HCT116 (cell line): ENCODE measurements at regions not wholly inside any gene's neighbourhood (a gene's known extent, or its start where the extent isn't known, plus 50 kb on each side); places are given as distances from the start of the nearest gene placed in this dataset.

Experiments used
- ATAC-seq: fragments of 200-7000 bp; cut with Tn5 transposase; 2 replicates; pipeline ENCODE4 v1.9.1; 2020; ENCODE audit warnings: mild to moderate bottlenecking, moderate library complexity
- BruUV-seq: library from RNA; stranded (reverse); fragments of 400-500 nt; replicated peaks from 2 replicates; lab custom pipeline; 2021; lab: Mats Ljungman, UMichigan
- CTCF ChIA-PET: fragments of 300-600 bp; sonication (Branson Sonifier 250); formaldehyde crosslinking; loops from one replicate; lab custom pipeline; 2021; ENCODE audit warnings: antibody characterized with exemption; lab: Charles Lee
- POLR2A ChIA-PET: fragments of 300-600, 350-600 bp; sonication (Branson Sonifier 250); formaldehyde crosslinking; loops from one replicate; lab custom pipeline; 2021; ENCODE audit warnings: antibody characterized with exemption; lab: Charles Lee
- RAD21 ChIA-PET, 2 experiments: fragments of 300-600 bp; sonication (Branson Sonifier 250); formaldehyde crosslinking; loops; one replicate each; lab custom pipeline; 2023; ENCODE audit warnings: low total read pairs in 2 of 2; ENCODE audit not compliant: uncharacterized antibody in 2 of 2, unreplicated experiment in 2 of 2, low non-redundant PET in 1 of 2; lab: Charles Lee
- DNase-seq: peaks from one replicate; pipeline ENCODE4 v3.0.0-alpha.2; 2010; ENCODE audit warnings: low read depth, low spot score
- H2AFZ ChIP-seq: fragments of 200-600 bp; shearing (Covaris generic), sonication (generic); 2 replicates; pipeline ENCODE4 v1.6.1; 2017; ENCODE audit warnings: low read depth, mixed run types, mixed read lengths, antibody characterized with exemption, low read length; ENCODE audit not compliant: poor library complexity, severe bottlenecking
- H3K27ac ChIP-seq: 2 replicates; pipeline ENCODE4 v1.5.1; 2012; ENCODE audit warnings: low read depth, low read length
- H3K27me3 ChIP-seq: fragments of 200-600 bp; sonication (generic); 2 replicates; pipeline ENCODE4 v1.6.1; 2016; ENCODE audit warnings: mixed run types, low read length, mixed read lengths; ENCODE audit not compliant: insufficient read depth
- H3K36me3 ChIP-seq, 2 experiments: fragments of 200-500 bp in 1 of 2; fragments of 200-600 bp in 1 of 2; sonication (Bioruptor generic) in 1 of 2; sonication (generic) in 1 of 2; 2 replicates each; pipeline versions ENCODE4 v1.5.1 to v1.6.1; 2014 to 2016; ENCODE audit warnings: low read length in 2 of 2, inconsistent platforms in 1 of 2, mixed read lengths in 1 of 2, mixed run types in 1 of 2; ENCODE audit not compliant: insufficient read depth in 2 of 2, control insufficient read depth in 1 of 2
- H3K4me1 ChIP-seq, 2 experiments: fragments of 200-600 bp in 1 of 2; sonication (generic) in 1 of 2; 2 replicates each; pipeline versions ENCODE4 v1.5.1 to v1.6.1; 2012 to 2017; ENCODE audit warnings: low read length in 2 of 2, inconsistent platforms in 1 of 2, mild to moderate bottlenecking in 1 of 2, mixed read lengths in 1 of 2, mixed run types in 1 of 2, moderate library complexity in 1 of 2; ENCODE audit not compliant: insufficient read depth in 2 of 2, control insufficient read depth in 1 of 2
- H3K4me2 ChIP-seq: fragments of 200-600 bp; sonication (generic); 2 replicates; pipeline ENCODE4 v1.6.1; 2017; ENCODE audit warnings: mixed run types, low read length, mixed read lengths
- H3K4me3 ChIP-seq, 2 experiments: fragments of 200-600 bp in 1 of 2; sonication (generic) in 1 of 2; replicated peaks in 1 of 2; 2 replicates each; pipeline ENCODE4 v1.5.1; 2011 to 2016; ENCODE audit warnings: low read length in 2 of 2, control low read depth in 1 of 2, low read depth in 1 of 2, mild to moderate bottlenecking in 1 of 2, mixed read lengths in 1 of 2, mixed run types in 1 of 2
- H3K79me2 ChIP-seq: fragments of 200-600 bp; sonication (generic); 2 replicates; pipeline ENCODE4 v1.6.1; 2017; ENCODE audit warnings: mild to moderate bottlenecking, mixed run types, low read length, moderate library complexity, mixed read lengths; ENCODE audit not compliant: insufficient read depth
- H3K9ac ChIP-seq: fragments of 200-600 bp; sonication (generic); 2 replicates; pipeline ENCODE4 v1.6.1; 2016; ENCODE audit warnings: low read length, mixed read lengths
- H3K9me2 ChIP-seq: fragments of 200-600 bp; sonication (generic), shearing (Covaris generic); 2 replicates; pipeline ENCODE4 v1.6.1; 2017; ENCODE audit warnings: mixed run types, mild to moderate bottlenecking, moderate library complexity; ENCODE audit not compliant: insufficient read depth
- H3K9me3 ChIP-seq, 2 experiments: fragments of 200-500 bp in 1 of 2; fragments of 200-600 bp in 1 of 2; sonication (Bioruptor generic) in 1 of 2; sonication (generic) in 1 of 2; 2 replicates each; pipeline ENCODE4 v1.6.1; 2014 to 2017; ENCODE audit warnings: low read length in 2 of 2, mixed read lengths in 2 of 2, inconsistent platforms in 1 of 2, low read depth in 1 of 2, mild to moderate bottlenecking in 1 of 2, mixed run types in 1 of 2, moderate library complexity in 1 of 2; ENCODE audit not compliant: control insufficient read depth in 1 of 2, insufficient read depth in 1 of 2
- H4K20me1 ChIP-seq: fragments of 200-600 bp; sonication (generic), shearing (Covaris generic); 2 replicates; pipeline ENCODE4 v1.6.1; 2017; ENCODE audit warnings: mixed run types, mild to moderate bottlenecking, moderate library complexity; ENCODE audit not compliant: insufficient read depth
- CEBPB ChIP-seq: IDR thresholded peaks from 2 replicates; pipeline ENCODE4 v1.6.1; 2012; ENCODE audit warnings: low read depth
- EGR1 ChIP-seq: IDR thresholded peaks from 2 replicates; pipeline ENCODE4 v1.6.1; 2012; ENCODE audit warnings: low read depth
- ELF1 ChIP-seq: IDR thresholded peaks from 2 replicates; pipeline ENCODE4 v1.6.1; 2012; ENCODE audit warnings: low read depth, borderline replicate concordance
- EZH2 ChIP-seq: fragments of 200-600 bp; sonication (generic); IDR thresholded peaks from 2 replicates; pipeline ENCODE4 v1.6.1; 2017; ENCODE audit warnings: antibody characterized with exemption, mixed run types
- EZH2phosphoT487 ChIP-seq: fragments of 200-600 bp; IDR thresholded peaks from 2 replicates; pipeline ENCODE4 v1.6.1; 2018; ENCODE audit warnings: antibody characterized with exemption, borderline replicate concordance
- FOSL1 ChIP-seq: IDR thresholded peaks from 2 replicates; pipeline ENCODE4 v1.6.1; 2012; ENCODE audit warnings: low read depth
- MAX ChIP-seq: IDR thresholded peaks from 2 replicates; pipeline ENCODE4 v1.6.1; 2012
- POLR2A ChIP-seq: IDR thresholded peaks from 2 replicates; pipeline ENCODE4 v1.7.0; 2011; ENCODE audit warnings: borderline replicate concordance; ENCODE audit not compliant: insufficient read depth, insufficient read length; ENCODE audit errors: extremely low read depth
- POLR2AphosphoS5 ChIP-seq: IDR thresholded peaks from 2 replicates; pipeline ENCODE4 v1.6.1; 2011; ENCODE audit warnings: mild to moderate bottlenecking, low read depth, low read length, moderate library complexity
- SIN3A ChIP-seq: IDR thresholded peaks from 2 replicates; pipeline ENCODE4 v1.6.1; 2012; ENCODE audit warnings: low read depth
- SRF ChIP-seq: IDR thresholded peaks from 2 replicates; pipeline ENCODE4 v1.6.1; 2012; ENCODE audit warnings: low read depth
- TCF7L2 ChIP-seq: IDR thresholded peaks from 2 replicates; pipeline ENCODE4 v1.7.0; 2011; ENCODE audit warnings: borderline replicate concordance, inconsistent platforms; ENCODE audit not compliant: insufficient read depth, insufficient read length; ENCODE audit errors: extremely low read depth
- YY1 ChIP-seq: IDR thresholded peaks from 2 replicates; pipeline ENCODE4 v1.6.1; 2011; ENCODE audit warnings: low read length, low read depth, moderate library complexity, mild to moderate bottlenecking; ENCODE audit not compliant: insufficient replicate concordance; ENCODE audit errors: extremely low read depth
- ZBTB33 ChIP-seq: IDR thresholded peaks from 2 replicates; pipeline ENCODE4 v1.6.1; 2011; ENCODE audit warnings: mild to moderate bottlenecking, low read length, moderate library complexity; ENCODE audit not compliant: insufficient replicate concordance; ENCODE audit errors: extremely low read depth
- ZFX ChIP-seq: fragments of 450-650 bp; IDR thresholded peaks from 2 replicates; pipeline ENCODE4 v1.6.1; 2017
- ZNF274 ChIP-seq: fragments of 200-500 bp; sonication (Bioruptor generic); IDR thresholded peaks from 2 replicates; pipeline ENCODE4 v1.6.1; 2014; ENCODE audit warnings: mild to moderate bottlenecking, low read depth, low read length, inconsistent platforms
- intact Hi-C: fragments of 100-400 bp; cut with micrococcal nuclease; formaldehyde crosslinking; loops from 2 replicates; pipeline ENCODE4 v1.10.0; 2022
- TF ChIP-seq, protein P1 (sequence below): IDR thresholded peaks from 2 replicates; pipeline ENCODE4 v1.6.1; 2012
- TF ChIP-seq, protein P2 (sequence below), 3 experiments: fragments of 200-600 bp in 1 of 3; sonication (generic) in 1 of 3; IDR thresholded peaks in 2 of 3; conservative IDR thresholded peaks in 1 of 3; 2 replicates each; pipeline ENCODE4 v1.5.1; 2012 to 2017; ENCODE audit warnings: low read depth in 2 of 3, low read length in 2 of 3, antibody characterized with exemption in 1 of 3, borderline replicate concordance in 1 of 3, control low read depth in 1 of 3, mild to moderate bottlenecking in 1 of 3, mixed read lengths in 1 of 3, mixed run types in 1 of 3, moderate library complexity in 1 of 3; ENCODE audit not compliant: insufficient read depth in 1 of 3

DNA sequence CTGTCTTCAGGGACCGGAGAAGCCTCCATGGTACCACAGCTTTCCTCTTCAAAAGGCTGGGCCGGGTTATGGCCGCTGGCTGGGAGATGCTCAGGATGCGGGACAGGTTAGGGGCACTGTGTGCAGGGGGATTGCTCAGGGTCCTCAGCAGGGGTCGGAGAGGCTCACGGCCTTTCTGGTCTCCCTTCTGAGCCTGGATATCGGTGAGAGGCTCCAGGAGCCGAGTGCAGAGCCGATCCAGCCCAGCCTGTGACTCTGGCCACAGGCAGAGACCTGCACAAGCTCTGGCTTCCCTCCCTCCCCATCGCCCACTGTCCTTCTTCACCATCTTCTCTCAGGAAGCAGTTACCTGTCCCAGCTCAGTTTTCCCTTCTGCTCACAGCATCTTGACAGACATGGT, 306.0 kb downstream of the ZNF536 start:
- intact Hi-C loops = no loop called here
- BruUV-seq = no TSS peak
- no peak overlapping the region for H3K27ac ChIP-seq
- no peak overlapping the region for H2AFZ ChIP-seq
- POLR2A ChIA-PET = no interaction called here
- no peaks in the 10 kb centered on the region for H3K36me3 ChIP-seq
- TF ChIP-seq, protein P1, sequence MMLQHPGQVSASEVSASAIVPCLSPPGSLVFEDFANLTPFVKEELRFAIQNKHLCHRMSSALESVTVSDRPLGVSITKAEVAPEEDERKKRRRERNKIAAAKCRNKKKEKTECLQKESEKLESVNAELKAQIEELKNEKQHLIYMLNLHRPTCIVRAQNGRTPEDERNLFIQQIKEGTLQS = no peak
- TF ChIP-seq EZH2phosphoT487 = no peak
- TF ChIP-seq CEBPB = no peak
- TF ChIP-seq ZBTB33 = no peak
- no peak for TF ChIP-seq POLR2A
- TF ChIP-seq EZH2 = no peak
- no peak for TF ChIP-seq ZFX
- no peak for TF ChIP-seq FOSL1
- TF ChIP-seq EGR1 = no peak
- TF ChIP-seq POLR2AphosphoS5 = no peak
- TF ChIP-seq, protein P2, sequence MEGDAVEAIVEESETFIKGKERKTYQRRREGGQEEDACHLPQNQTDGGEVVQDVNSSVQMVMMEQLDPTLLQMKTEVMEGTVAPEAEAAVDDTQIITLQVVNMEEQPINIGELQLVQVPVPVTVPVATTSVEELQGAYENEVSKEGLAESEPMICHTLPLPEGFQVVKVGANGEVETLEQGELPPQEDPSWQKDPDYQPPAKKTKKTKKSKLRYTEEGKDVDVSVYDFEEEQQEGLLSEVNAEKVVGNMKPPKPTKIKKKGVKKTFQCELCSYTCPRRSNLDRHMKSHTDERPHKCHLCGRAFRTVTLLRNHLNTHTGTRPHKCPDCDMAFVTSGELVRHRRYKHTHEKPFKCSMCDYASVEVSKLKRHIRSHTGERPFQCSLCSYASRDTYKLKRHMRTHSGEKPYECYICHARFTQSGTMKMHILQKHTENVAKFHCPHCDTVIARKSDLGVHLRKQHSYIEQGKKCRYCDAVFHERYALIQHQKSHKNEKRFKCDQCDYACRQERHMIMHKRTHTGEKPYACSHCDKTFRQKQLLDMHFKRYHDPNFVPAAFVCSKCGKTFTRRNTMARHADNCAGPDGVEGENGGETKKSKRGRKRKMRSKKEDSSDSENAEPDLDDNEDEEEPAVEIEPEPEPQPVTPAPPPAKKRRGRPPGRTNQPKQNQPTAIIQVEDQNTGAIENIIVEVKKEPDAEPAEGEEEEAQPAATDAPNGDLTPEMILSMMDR (IDR thresholded peaks at IDR 0.05 in 2 of 3, conservative IDR thresholded peaks at IDR 0.05 in 1 of 3; ENCODE audit: borderline replicate concordance in 1 of 3, insufficient read depth in 1 of 3, low read depth in 2 of 3, low read length in 2 of 3) = no peak
- no peak for TF ChIP-seq SRF
- TF ChIP-seq TCF7L2 = no peak
- TF ChIP-seq ELF1 = no peak
- TF ChIP-seq SIN3A = no peak
- no peak for TF ChIP-seq YY1
- no peak for TF ChIP-seq ZNF274
- no peak for TF ChIP-seq MAX
- H3K9me3 ChIP-seq = no peaks in the 10 kb centered on the region
- H3K27me3 ChIP-seq = peaks cover 9% of the 10 kb centered on the region; the same call in 1 of the 2 replicates
- H4K20me1 ChIP-seq = no peaks in the 10 kb centered on the region
- ATAC-seq (no peak), DNase-seq (no peak)
- H3K9me2 ChIP-seq = no peaks in the 10 kb centered on the region
- no peaks in the 10 kb centered on the region for H3K4me1 ChIP-seq
- RAD21 ChIA-PET = no interaction called here
- CTCF ChIA-PET = no interaction called here
- no peak overlapping the region for H3K4me3 ChIP-seq
- no peak overlapping the region for H3K9ac ChIP-seq
- no peaks in the 10 kb centered on the region for H3K79me2 ChIP-seq
- no peak overlapping the region for H3K4me2 ChIP-seq
